ENCODE measurements at regions not wholly inside any gene's neighbourhood (a gene's known extent, or its start where the extent isn't known, plus 50 kb on each side); places are given as distances from the start of the nearest gene placed in this dataset.

GRCh38 chr4:157502656-157503055, 282.1 kb downstream of the GRIA2 start:
- intact Hi-C loops (cut with micrococcal nuclease; ENCODE audit: unreplicated experiment) = no loop called here

DNA sequence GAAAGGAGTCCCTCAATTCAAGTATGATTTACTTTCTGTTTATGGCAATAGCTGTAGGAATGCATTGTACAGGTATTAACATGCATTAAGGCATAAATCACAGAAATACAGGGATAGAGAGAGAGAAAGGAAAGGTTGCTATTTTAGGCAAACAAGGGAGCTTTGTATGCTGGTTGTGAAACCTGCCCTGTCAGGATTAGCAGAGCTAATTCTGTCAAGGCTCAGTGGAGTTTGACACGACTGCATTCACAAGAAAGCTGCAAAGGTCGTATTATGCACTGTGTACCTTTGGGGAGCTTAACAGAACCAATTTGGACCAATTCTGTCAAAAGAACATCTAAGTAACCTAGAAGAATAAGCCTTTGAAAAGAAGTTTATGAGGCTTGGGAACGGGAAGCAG, 239.3 kb downstream of the GRIA2 start:
- no peak overlapping the region for H3K4me3 Mint-ChIP-seq (ENCODE audit: low read depth, unreplicated experiment)
- no TSS peak for BruUV-seq (replicated peaks)
- intact Hi-C loops (cut with micrococcal nuclease; ENCODE audit: unreplicated experiment) = no loop called here
- no peaks in the 10 kb centered on the region for H3K27me3 Mint-ChIP-seq (ENCODE audit: unreplicated experiment)
- no peak for TF ChIP-seq CTCF (IDR thresholded peaks at IDR 0.05; ENCODE audit: unreplicated experiment)
- DNase-seq = no peak
- no peaks in the 10 kb centered on the region for H3K36me3 Mint-ChIP-seq (ENCODE audit: insufficient read depth, unreplicated experiment)
- no peak overlapping the region for H3K27ac Mint-ChIP-seq (ENCODE audit: unreplicated experiment)
- peaks cover 8% of the 10 kb centered on the region for H3K4me1 Mint-ChIP-seq (ENCODE audit: low read depth, unreplicated experiment)
- CTCF ChIA-PET = interaction anchor here (0.7 kb wide), 1 partner anchor 28 kb away, joined by 3 read pairs; no protein-coding TSS in a partner anchor
- H3K9me3 Mint-ChIP-seq (ENCODE audit: low read depth, unreplicated experiment) = peaks cover 6% of the 10 kb centered on the region

More at GRCh38 chr4:157502656-157503055, 282.1 kb downstream of the GRIA2 start:
- no peaks in the 10 kb centered on the region for H3K4me1 Mint-ChIP-seq (ENCODE audit: low read depth, unreplicated experiment)
- TF ChIP-seq CTCF (IDR thresholded peaks at IDR 0.05; ENCODE audit: unreplicated experiment) = no peak
- H3K36me3 Mint-ChIP-seq (ENCODE audit: insufficient read depth, unreplicated experiment) = no peaks in the 10 kb centered on the region
- CTCF ChIA-PET = interaction anchor here (0.6 kb wide), 1 partner anchor 388 kb away, joined by 4 read pairs; no protein-coding TSS in a partner anchor
- no peaks in the 10 kb centered on the region for H3K27me3 Mint-ChIP-seq (ENCODE audit: unreplicated experiment)
- H3K27ac Mint-ChIP-seq (ENCODE audit: unreplicated experiment) = no peak overlapping the region
- no peak for DNase-seq
- no TSS peak for BruUV-seq (replicated peaks)
- no peaks in the 10 kb centered on the region for H3K9me3 Mint-ChIP-seq (ENCODE audit: low read depth, unreplicated experiment)
- no peak overlapping the region for H3K4me3 Mint-ChIP-seq (ENCODE audit: low read depth, unreplicated experiment)

DNA sequence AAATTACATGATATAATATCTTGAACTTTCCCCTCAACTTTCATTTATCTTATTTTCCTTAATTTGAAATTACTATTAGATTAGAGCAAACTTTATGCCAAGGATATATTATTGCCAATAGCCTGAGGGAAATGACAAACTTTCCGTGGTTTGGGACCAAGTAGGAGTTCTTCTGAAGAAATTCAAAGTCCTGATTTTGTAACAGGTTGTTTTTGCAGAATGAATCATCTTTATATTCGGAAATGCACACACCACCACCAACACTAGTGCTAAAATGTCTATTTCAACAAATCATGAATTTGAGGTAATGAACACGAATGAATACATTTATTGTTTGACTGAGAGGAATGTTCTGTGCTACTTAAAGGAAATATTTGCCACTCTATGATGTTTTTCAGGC, 226.7 kb downstream of the GRIA2 start:
- no peaks in the 10 kb centered on the region for H3K27me3 Mint-ChIP-seq (ENCODE audit: unreplicated experiment)
- no peak overlapping the region for H3K4me3 Mint-ChIP-seq (ENCODE audit: low read depth, unreplicated experiment)
- no TSS peak for BruUV-seq (replicated peaks)
- no peaks in the 10 kb centered on the region for H3K4me1 Mint-ChIP-seq (ENCODE audit: low read depth, unreplicated experiment)
- no peak overlapping the region for H3K27ac Mint-ChIP-seq (ENCODE audit: unreplicated experiment)
- TF ChIP-seq CTCF (IDR thresholded peaks at IDR 0.05; ENCODE audit: unreplicated experiment) = no peak
- no peaks in the 10 kb centered on the region for H3K36me3 Mint-ChIP-seq (ENCODE audit: insufficient read depth, unreplicated experiment)
- no peak for DNase-seq
- intact Hi-C loops (cut with micrococcal nuclease; ENCODE audit: unreplicated experiment) = no loop called here
- CTCF ChIA-PET = no interaction called here
- H3K9me3 Mint-ChIP-seq (ENCODE audit: low read depth, unreplicated experiment) = peaks cover 2% of the 10 kb centered on the region

GRCh38 chr4:157444014-157444413, 223.5 kb downstream of the GRIA2 start:
- no peaks in the 10 kb centered on the region for H3K36me3 Mint-ChIP-seq (ENCODE audit: insufficient read depth, unreplicated experiment)
- no peak overlapping the region for H3K27ac Mint-ChIP-seq (ENCODE audit: unreplicated experiment)
- no peaks in the 10 kb centered on the region for H3K27me3 Mint-ChIP-seq (ENCODE audit: unreplicated experiment)
- DNase-seq = no peak
- intact Hi-C loops (cut with micrococcal nuclease; ENCODE audit: unreplicated experiment) = no loop called here
- no TSS peak for BruUV-seq (replicated peaks)
- peaks cover 2% of the 10 kb centered on the region for H3K9me3 Mint-ChIP-seq (ENCODE audit: low read depth, unreplicated experiment)
- CTCF ChIA-PET = no interaction called here
- no peak overlapping the region for H3K4me3 Mint-ChIP-seq (ENCODE audit: low read depth, unreplicated experiment)
- no peaks in the 10 kb centered on the region for H3K4me1 Mint-ChIP-seq (ENCODE audit: low read depth, unreplicated experiment)
- no peak for TF ChIP-seq CTCF (IDR thresholded peaks at IDR 0.05; ENCODE audit: unreplicated experiment)

All from Calu3 (cell line).